ENCODE measurements at regions not wholly inside any gene's neighbourhood (a gene's known extent, or its start where the extent isn't known, plus 50 kb on each side); places are given as distances from the start of the nearest gene placed in this dataset.

GRCh38 chr4:176571206-176571605, 221.5 kb downstream of the VEGFC start:
- no peaks in the 10 kb centered on the region for H3K36me3 ChIP-seq
- no peak for TF ChIP-seq CTCF (IDR thresholded peaks at IDR 0.05)
- no peaks in the 10 kb centered on the region for H3K4me1 ChIP-seq
- intact Hi-C loops (cut with DNase I), result no loop called here
- DNase-seq, result no peak
- no peak for ATAC-seq
- H3K27me3 ChIP-seq, result no peaks in the 10 kb centered on the region
- H3K4me3 ChIP-seq, result no peak overlapping the region
- no peak overlapping the region for H3K27ac ChIP-seq
- H3K9me3 ChIP-seq, result no peaks in the 10 kb centered on the region

- intact Hi-C loops (cut with DNase I), result no loop called here
- peak; percentile 40 for ATAC-seq
- H3K36me3 ChIP-seq, result no peaks in the 10 kb centered on the region
- no peak for DNase-seq
- H3K4me3 ChIP-seq, result no peak overlapping the region
- no peak for TF ChIP-seq CTCF (IDR thresholded peaks at IDR 0.05)
- no peak overlapping the region for H3K27ac ChIP-seq
- H3K9me3 ChIP-seq, result no peaks in the 10 kb centered on the region
- H3K27me3 ChIP-seq, result no peaks in the 10 kb centered on the region
- H3K4me1 ChIP-seq, result no peaks in the 10 kb centered on the region
These were observed 217.5 kb downstream of the VEGFC start for GRCh38 chr4:176575141-176575730.

- no peak for TF ChIP-seq CTCF (IDR thresholded peaks at IDR 0.05)
- H3K4me3 ChIP-seq, result no peak overlapping the region
- intact Hi-C loops (cut with DNase I), result no loop called here
- no peaks in the 10 kb centered on the region for H3K9me3 ChIP-seq
- ATAC-seq, result no peak
- H3K27me3 ChIP-seq, result no peaks in the 10 kb centered on the region
- DNase-seq, result no peak
- no peaks in the 10 kb centered on the region for H3K36me3 ChIP-seq
- no peak overlapping the region for H3K27ac ChIP-seq
- H3K4me1 ChIP-seq, result no peaks in the 10 kb centered on the region
These were observed 213.5 kb downstream of the VEGFC start for GRCh38 chr4:176579226-176579625.

GRCh38 chr4:176583278-176583677, 209.4 kb downstream of the VEGFC start:
- DNase-seq, result no peak
- no peak for TF ChIP-seq CTCF (IDR thresholded peaks at IDR 0.05)
- no peak for ATAC-seq
- Histone ChIP-seq H3K36me3 (no peaks in the 10 kb centered on the region), H3K4me3 (no peak overlapping the region), H3K27me3 (no peaks in the 10 kb centered on the region), H3K9me3 (no peaks in the 10 kb centered on the region), H3K27ac (no peak overlapping the region), H3K4me1 (no peaks in the 10 kb centered on the region)
- intact Hi-C loops (cut with DNase I), result no loop called here

- no peaks in the 10 kb centered on the region for H3K36me3 ChIP-seq
- ATAC-seq (no peak), DNase-seq (no peak)
- no peak overlapping the region for H3K27ac ChIP-seq
- no peak overlapping the region for H3K4me3 ChIP-seq
- no peaks in the 10 kb centered on the region for H3K9me3 ChIP-seq
- no peaks in the 10 kb centered on the region for H3K4me1 ChIP-seq
- no peak for TF ChIP-seq CTCF (IDR thresholded peaks at IDR 0.05)
- H3K27me3 ChIP-seq, result no peaks in the 10 kb centered on the region
- intact Hi-C loops (cut with DNase I), result no loop called here
These were observed 208.6 kb downstream of the VEGFC start for GRCh38 chr4:176584031-176584606.

- DNase-seq, result no peak
- intact Hi-C loops (cut with DNase I), result no loop called here
- Histone ChIP-seq H3K4me1 (no peaks in the 10 kb centered on the region), H3K9me3 (no peaks in the 10 kb centered on the region), H3K27ac (no peak overlapping the region), H3K4me3 (no peak overlapping the region), H3K27me3 (no peaks in the 10 kb centered on the region), H3K36me3 (no peaks in the 10 kb centered on the region)
- TF ChIP-seq CTCF (IDR thresholded peaks at IDR 0.05), result no peak
- no peak for ATAC-seq
These were observed 204.8 kb downstream of the VEGFC start for GRCh38 chr4:176587920-176588319.
